CD4-positive, alpha-beta T cell treated with Interferon alpha-2 for 1 hour (primary cell): ENCODE measurements at regions not wholly inside any gene's neighbourhood (a gene's known extent, or its start where the extent isn't known, plus 50 kb on each side); places are given as distances from the start of the nearest gene placed in this dataset.
"Not testable (repeated sequence)": the region's sequence is repeated elsewhere in the genome, so short reads cannot be mapped to it uniquely, and the experiment has no call there.

Experiments used
- DNase-seq, 2 donors: peaks; one replicate each; pipeline ENCODE4 v3.0.0-alpha.2; 2020 to 2022

GRCh38 chr9:99491408-99492158 lies 269.5 kb downstream of the SEC61B start:
- DNase-seq, result no peak

GRCh38 chr9:99497641-99498040 lies 275.6 kb downstream of the SEC61B start:
- no peak for DNase-seq

- DNase-seq, result not testable (repeated sequence)
Measured at GRCh38 chr9:99498979-99499378, 276.9 kb downstream of the SEC61B start.

- DNase-seq, result no peak
Measured at GRCh38 chr9:99505936-99506335, 283.9 kb downstream of the SEC61B start.

- DNase-seq, result no peak
Measured at GRCh38 chr9:99506747-99507348, 284.8 kb downstream of the SEC61B start.

- DNase-seq, result no peak
Measured at GRCh38 chr9:99509065-99509745, 287.1 kb downstream of the SEC61B start.

- DNase-seq, result no peak
Measured at GRCh38 chr9:99509900-99510535, 287.9 kb downstream of the SEC61B start.

- DNase-seq, result no peak
Measured at GRCh38 chr9:99511723-99512122, 289.6 kb downstream of the SEC61B start.

GRCh38 chr9:99513441-99514112 lies 291.5 kb downstream of the SEC61B start:
- DNase-seq, result peak; percentile 1 to 3

- DNase-seq, result peak; percentile 5 to 15
Measured at GRCh38 chr9:99515093-99515492, 293.0 kb downstream of the SEC61B start.

- no peak for DNase-seq
Measured at GRCh38 chr9:99515895-99516656, 294.0 kb downstream of the SEC61B start.

GRCh38 chr9:99516657-99517049 lies 294.6 kb downstream of the SEC61B start:
- DNase-seq, result peak in 1 of 2 donors; percentile 2

- no peak for DNase-seq
Measured at GRCh38 chr9:99523838-99524237, 297.8 kb upstream of the NR4A3 start.

- DNase-seq, result no peak
Measured at GRCh38 chr9:99531313-99531712, 290.4 kb upstream of the NR4A3 start.

- no peak for DNase-seq
Measured at GRCh38 chr9:99533421-99533820, 288.3 kb upstream of the NR4A3 start.

- DNase-seq, result no peak
Measured at GRCh38 chr9:99537996-99538395, 283.7 kb upstream of the NR4A3 start.

GRCh38 chr9:99544526-99544925 lies 277.2 kb upstream of the NR4A3 start:
- no peak for DNase-seq

GRCh38 chr9:99549441-99549840 lies 272.2 kb upstream of the NR4A3 start:
- DNase-seq, result no peak

- no peak for DNase-seq
Measured at GRCh38 chr9:99555792-99556191, 265.9 kb upstream of the NR4A3 start.

- DNase-seq, result no peak
Measured at GRCh38 chr9:99556998-99557397, 264.7 kb upstream of the NR4A3 start.

GRCh38 chr9:99557816-99558215 lies 263.9 kb upstream of the NR4A3 start:
- no peak for DNase-seq

GRCh38 chr9:99559776-99560175 lies 261.9 kb upstream of the NR4A3 start:
- DNase-seq, result no peak
